Fibroblast of lung (primary cell): ENCODE measurements at regions not wholly inside any gene's neighbourhood (a gene's known extent, or its start where the extent isn't known, plus 50 kb on each side); places are given as distances from the start of the nearest gene placed in this dataset.

Experiments
- DNase-seq, 2 donors: peaks; one replicate each; pipeline versions ENCODE4 v3.0.0 to v3.0.0-alpha.2; 2010; ENCODE audit warnings: low read depth in 2 of 2
- H2AFZ ChIP-seq: 2 replicates; pipeline ENCODE4 v1.5.1; 2012; ENCODE audit warnings: low read length, control low read depth, inconsistent platforms
- H3K27ac ChIP-seq: 2 replicates; pipeline ENCODE4 v1.5.1; 2011; ENCODE audit warnings: low read length, control low read depth; ENCODE audit not compliant: insufficient read depth
- H3K27me3 ChIP-seq: 2 replicates; pipeline ENCODE4 v1.5.1; 2011; ENCODE audit warnings: mild to moderate bottlenecking, low read length; ENCODE audit not compliant: control insufficient read depth, insufficient read depth
- H3K36me3 ChIP-seq: 2 replicates; pipeline ENCODE4 v1.5.1; 2011; ENCODE audit warnings: low read length; ENCODE audit not compliant: control insufficient read depth, insufficient read depth
- H3K4me1 ChIP-seq: 2 replicates; pipeline ENCODE4 v1.5.1; 2011; ENCODE audit warnings: low read length; ENCODE audit not compliant: control insufficient read depth, insufficient read depth; ENCODE audit errors: extremely low read depth
- H3K4me2 ChIP-seq: 2 replicates; pipeline ENCODE4 v1.5.1; 2011; ENCODE audit warnings: low read length, control low read depth; ENCODE audit not compliant: insufficient read depth; ENCODE audit errors: extremely low read depth
- H3K4me3 ChIP-seq, 4 experiments: fragments of 200-600 bp in 1 of 4; sonication (generic) in 1 of 4; replicated peaks in 1 of 4; 2 replicates each; pipeline ENCODE4 v1.5.1; 2011 to 2016; ENCODE audit warnings: low read length in 4 of 4, low read depth in 3 of 4, mild to moderate bottlenecking in 3 of 4, control low read depth in 2 of 4, inconsistent platforms in 1 of 4, mixed read lengths in 1 of 4; ENCODE audit not compliant: insufficient read depth in 1 of 4; ENCODE audit errors: control extremely low read depth in 1 of 4
- H3K79me2 ChIP-seq: 2 replicates; pipeline ENCODE4 v1.5.1; 2012; ENCODE audit warnings: mild to moderate bottlenecking, low read length, inconsistent platforms; ENCODE audit not compliant: control insufficient read depth, insufficient read depth
- H3K9ac ChIP-seq: 2 replicates; pipeline ENCODE4 v1.5.1; 2011; ENCODE audit warnings: mild to moderate bottlenecking, low read length, control low read depth; ENCODE audit not compliant: insufficient read depth
- H3K9me3 ChIP-seq: 2 replicates; pipeline ENCODE4 v1.5.1; 2012; ENCODE audit warnings: low read depth, low read length; ENCODE audit not compliant: control insufficient read depth, insufficient read depth
- H4K20me1 ChIP-seq: 2 replicates; pipeline ENCODE4 v1.5.1; 2011; ENCODE audit warnings: low read length; ENCODE audit not compliant: control insufficient read depth, insufficient read depth; ENCODE audit errors: extremely low read depth
- CTCF ChIP-seq, 2 donors: IDR thresholded peaks in 1 of 2; conservative IDR thresholded peaks in 1 of 2; 1 replicate in 1 of 2; 2 replicates in 1 of 2; pipeline ENCODE4 v1.5.1; 2011 to 2012; ENCODE audit warnings: low read length in 2 of 2, control low read depth in 1 of 2, inconsistent platforms in 1 of 2, low read depth in 1 of 2, mild to moderate bottlenecking in 1 of 2
- EZH2 ChIP-seq: IDR thresholded peaks from 2 replicates; pipeline ENCODE4 v1.5.1; 2012; ENCODE audit warnings: low read length, control low read depth, mild to moderate bottlenecking; ENCODE audit errors: missing control alignments

GRCh38 chr2:65856928-65857327, 424.5 kb upstream of the SPRED2 start:
- Histone ChIP-seq H3K36me3 (no peaks in the 10 kb centered on the region), H3K4me3 (no peak overlapping the region), H3K27me3 (no peaks in the 10 kb centered on the region), H3K27ac (no peak overlapping the region), H3K4me1 (no peaks in the 10 kb centered on the region), H3K79me2 (no peaks in the 10 kb centered on the region), H2AFZ (no peak overlapping the region), H3K9me3 (no peaks in the 10 kb centered on the region), H4K20me1 (no peaks in the 10 kb centered on the region), H3K4me2 (no peak overlapping the region), H3K9ac (no peak overlapping the region)
- TF ChIP-seq EZH2 (no peak), CTCF (conservative IDR thresholded peaks at IDR 0.05 in 1 of 2, IDR thresholded peaks at IDR 0.05 in 1 of 2; ENCODE audit: low read depth in 1 of 2, low read length in 2 of 2) (no peak)
- DNase-seq: no peak

GRCh38 chr2:65856423-65856822, 424.0 kb upstream of the SPRED2 start:
- TF ChIP-seq EZH2 (no peak), CTCF (conservative IDR thresholded peaks at IDR 0.05 in 1 of 2, IDR thresholded peaks at IDR 0.05 in 1 of 2; ENCODE audit: low read depth in 1 of 2, low read length in 2 of 2) (no peak)
- H3K27ac ChIP-seq: no peak overlapping the region
- no peaks in the 10 kb centered on the region for H3K36me3 ChIP-seq
- H3K27me3 ChIP-seq: no peaks in the 10 kb centered on the region
- H3K9ac ChIP-seq: no peak overlapping the region
- H3K9me3 ChIP-seq: no peaks in the 10 kb centered on the region
- H3K4me1 ChIP-seq: no peaks in the 10 kb centered on the region
- no peaks in the 10 kb centered on the region for H4K20me1 ChIP-seq
- no peak overlapping the region for H3K4me2 ChIP-seq
- DNase-seq: no peak
- H3K79me2 ChIP-seq: no peaks in the 10 kb centered on the region
- H3K4me3 ChIP-seq: no peak overlapping the region
- H2AFZ ChIP-seq: no peak overlapping the region

GRCh38 chr2:65850695-65851094, 418.3 kb upstream of the SPRED2 start:
- Histone ChIP-seq H3K9ac (no peak overlapping the region), H3K36me3 (no peaks in the 10 kb centered on the region), H4K20me1 (no peaks in the 10 kb centered on the region), H3K79me2 (no peaks in the 10 kb centered on the region), H2AFZ (no peak overlapping the region), H3K9me3 (no peaks in the 10 kb centered on the region), H3K4me1 (no peaks in the 10 kb centered on the region), H3K4me3 (no peak overlapping the region), H3K27ac (no peak overlapping the region), H3K4me2 (no peak overlapping the region), H3K27me3 (no peaks in the 10 kb centered on the region)
- no peak for TF ChIP-seq EZH2
- no peak for TF ChIP-seq CTCF (conservative IDR thresholded peaks at IDR 0.05 in 1 of 2, IDR thresholded peaks at IDR 0.05 in 1 of 2; ENCODE audit: low read depth in 1 of 2, low read length in 2 of 2)
- DNase-seq: no peak
